Ammon's horn (tissue), 1 donor: ENCODE measurements at regions not wholly inside any gene's neighbourhood (a gene's known extent, or its start where the extent isn't known, plus 50 kb on each side); places are given as distances from the start of the nearest gene placed in this dataset.
A peak's percentile ranks its signal among the peaks of the same experiment; 100 is the strongest.

ENCODE experiments used
- DNase-seq: peaks from one replicate; pipeline ENCODE4 v3.0.0-alpha.2; 2016; ENCODE audit warnings: low spot score

- no peak for DNase-seq
Measured at GRCh38 chr5:155844542-155844941, 482.4 kb upstream of the SGCD start.

GRCh38 chr5:155850370-155850769, 476.6 kb upstream of the SGCD start:
- DNase-seq, result no peak

- no peak for DNase-seq
Measured at GRCh38 chr5:155866971-155867370, 460.0 kb upstream of the SGCD start.

- no peak for DNase-seq
Measured at GRCh38 chr5:155867522-155868088, 459.4 kb upstream of the SGCD start.

- no peak for DNase-seq
Measured at GRCh38 chr5:155870636-155871035, 456.3 kb upstream of the SGCD start.

GRCh38 chr5:155871623-155872022, 455.3 kb upstream of the SGCD start:
- no peak for DNase-seq

- no peak for DNase-seq
Measured at GRCh38 chr5:155872629-155873220, 454.2 kb upstream of the SGCD start.

- peak; percentile 32 for DNase-seq
Measured at GRCh38 chr5:155878991-155879575, 447.9 kb upstream of the SGCD start.

- no peak for DNase-seq
Measured at GRCh38 chr5:155884041-155884440, 442.9 kb upstream of the SGCD start.

GRCh38 chr5:155885199-155885598, 441.8 kb upstream of the SGCD start:
- DNase-seq, result no peak

GRCh38 chr5:155886311-155887031, 440.5 kb upstream of the SGCD start:
- DNase-seq, result no peak

- DNase-seq, result no peak
Measured at GRCh38 chr5:155895484-155895883, 431.5 kb upstream of the SGCD start.

- DNase-seq, result no peak
Measured at GRCh38 chr5:155897761-155898160, 429.2 kb upstream of the SGCD start.

GRCh38 chr5:155898284-155898683, 428.7 kb upstream of the SGCD start:
- DNase-seq, result no peak

- no peak for DNase-seq
Measured at GRCh38 chr5:155903791-155904190, 423.2 kb upstream of the SGCD start.

- no peak for DNase-seq
Measured at GRCh38 chr5:155905364-155905763, 421.6 kb upstream of the SGCD start.

GRCh38 chr5:155906046-155906445, 420.9 kb upstream of the SGCD start:
- DNase-seq, result peak; percentile 33

GRCh38 chr5:155908543-155908942, 418.4 kb upstream of the SGCD start:
- no peak for DNase-seq

GRCh38 chr5:155912291-155912690, 414.7 kb upstream of the SGCD start:
- peak; percentile 59 for DNase-seq

- no peak for DNase-seq
Measured at GRCh38 chr5:155914766-155915165, 412.2 kb upstream of the SGCD start.

- DNase-seq, result no peak
Measured at GRCh38 chr5:155915601-155916000, 411.4 kb upstream of the SGCD start.

GRCh38 chr5:155919126-155919525, 407.8 kb upstream of the SGCD start:
- DNase-seq, result no peak

- DNase-seq, result no peak
Measured at GRCh38 chr5:155919725-155920124, 407.2 kb upstream of the SGCD start.
